ENCODE measurements at regions not wholly inside any gene's neighbourhood (a gene's known extent, or its start where the extent isn't known, plus 50 kb on each side); places are given as distances from the start of the nearest gene placed in this dataset.

DNA sequence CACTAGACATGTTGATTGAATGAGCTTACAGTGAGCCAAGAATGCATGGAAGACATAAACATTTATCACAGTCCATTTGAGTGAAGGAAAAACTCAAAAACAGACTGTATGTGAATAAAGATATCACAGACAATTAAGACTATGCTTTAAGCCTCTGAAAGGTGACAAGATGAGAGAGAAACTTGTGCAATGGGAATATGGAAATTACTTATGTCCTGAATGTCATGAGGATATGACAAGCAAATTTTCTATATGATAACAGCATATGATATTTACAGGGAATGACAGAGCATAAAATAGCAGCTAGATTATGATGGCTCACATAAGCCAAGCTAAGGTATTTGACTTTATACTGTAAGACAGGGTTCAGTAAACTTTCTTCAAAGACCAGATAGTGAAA, 1153.1 kb upstream of the USP15 start:
- FAIRE-seq (no peak), DNase-seq (ENCODE audit: low read depth in 1 of 2, low spot score in 2 of 2) (no peak)
- no peak overlapping the region for H2AFZ ChIP-seq (ENCODE audit: low read length)
- no peak overlapping the region for H4K8ac ChIP-seq (ENCODE audit: extremely low read depth, insufficient read depth, low read length)
- no peak overlapping the region for H2BK20ac ChIP-seq (ENCODE audit: low read length)
- H2BK12ac ChIP-seq (ENCODE audit: low read depth, low read length), result no peak overlapping the region
- H3K4ac ChIP-seq (replicated peaks; ENCODE audit: insufficient read length, low read depth, low read length), result no peak overlapping the region
- no peak overlapping the region for H2BK5ac ChIP-seq (ENCODE audit: low read depth, low read length)
- ChIA-PET CTCF (ENCODE audit: partially characterized antibody) (no interaction called here), POLR2A (ENCODE audit: partially characterized antibody) (no interaction called here)
- H2BK15ac ChIP-seq (ENCODE audit: low read length), result no peak overlapping the region
- H3K18ac ChIP-seq (ENCODE audit: extremely low read depth, low read length), result no peak overlapping the region
- no peak overlapping the region for H3K4me2 ChIP-seq (ENCODE audit: insufficient read depth in 1 of 2, low read depth in 2 of 2, low read length in 2 of 2)
- H3K9me3 ChIP-seq (ENCODE audit: insufficient read depth in 2 of 2, low read depth in 1 of 2, low read length in 1 of 2), result 0 out of 4 replicates have a peak, but pooled peaks cover 0 to 4% of the 10 kb centered on the region in 2 experiments
- H2BK120ac ChIP-seq (replicated peaks; ENCODE audit: low read depth, low read length), result no peak overlapping the region
- H3K36me3 ChIP-seq (ENCODE audit: control insufficient read depth in 2 of 4, insufficient read depth in 4 of 4, low read length in 3 of 4), result no peaks in the 10 kb centered on the region
- no peak overlapping the region for H3K27ac ChIP-seq (ENCODE audit: low read depth, low read length)
- no peak overlapping the region for H2AK5ac ChIP-seq (ENCODE audit: low read depth, low read length)
- H3K23ac ChIP-seq (ENCODE audit: insufficient read length), result no peak overlapping the region
- no peak overlapping the region for H3K4me3 ChIP-seq (ENCODE audit: extremely low read depth in 1 of 4, insufficient read depth in 2 of 4, low read depth in 3 of 4, low read length in 4 of 4)
- H3K9ac ChIP-seq (replicated peaks in 1 of 4; ENCODE audit: extremely low read depth in 1 of 4, low read depth in 3 of 4, low read length in 3 of 4), result no peak overlapping the region
- no peak overlapping the region for H4K91ac ChIP-seq (replicated peaks; ENCODE audit: insufficient read length, low read length)
- no peaks in the 10 kb centered on the region for H3K4me1 ChIP-seq (replicated peaks in 1 of 4; ENCODE audit: control insufficient read depth in 3 of 4, insufficient read depth in 4 of 4, low read length in 3 of 4)
- no peak overlapping the region for H4K5ac ChIP-seq (ENCODE audit: insufficient read length, low read depth, low read length)
- H3K23me2 ChIP-seq (ENCODE audit: low read depth, low read length), result no peaks in the 10 kb centered on the region
- H3K27me3 ChIP-seq (replicated peaks in 1 of 4; ENCODE audit: control insufficient read depth in 3 of 4, extremely low read depth in 1 of 4, insufficient read depth in 3 of 4, low read length in 3 of 4), result no peaks in the 10 kb centered on the region
- no peaks in the 10 kb centered on the region for H3K79me1 ChIP-seq (ENCODE audit: low read depth, low read length)
- no peak overlapping the region for H3K56ac ChIP-seq (replicated peaks; ENCODE audit: insufficient read length, low read depth, low read length)
- TF ChIP-seq CHD2 (IDR thresholded peaks at IDR 0.05; ENCODE audit: low read length) (no peak), MAFK (IDR thresholded peaks at IDR 0.05; ENCODE audit: low read depth, low read length) (no peak), BRCA1 (IDR thresholded peaks at IDR 0.05; ENCODE audit: low read depth, low read length) (no peak), TCF12 (IDR thresholded peaks at IDR 0.05; ENCODE audit: low read depth, low read length) (no peak), CHD1 (IDR thresholded peaks at IDR 0.05; ENCODE audit: low read depth, low read length) (no peak), SP1 (IDR thresholded peaks at IDR 0.05; ENCODE audit: low read depth, low read length) (no peak), NRF1 (IDR thresholded peaks at IDR 0.05; ENCODE audit: low read depth, low read length) (no peak), GABPA (IDR thresholded peaks at IDR 0.05; ENCODE audit: borderline replicate concordance, insufficient read depth, low read length) (no peak), CBX8 (IDR thresholded peaks at IDR 0.05; ENCODE audit: borderline replicate concordance, low read depth, low read length) (no peak), SIN3A (conservative IDR thresholded peaks at IDR 0.05 in 1 of 2, IDR thresholded peaks at IDR 0.05 in 1 of 2; ENCODE audit: low read depth in 1 of 2, low read length in 2 of 2) (no peak)
- TF ChIP-seq, protein P1, sequence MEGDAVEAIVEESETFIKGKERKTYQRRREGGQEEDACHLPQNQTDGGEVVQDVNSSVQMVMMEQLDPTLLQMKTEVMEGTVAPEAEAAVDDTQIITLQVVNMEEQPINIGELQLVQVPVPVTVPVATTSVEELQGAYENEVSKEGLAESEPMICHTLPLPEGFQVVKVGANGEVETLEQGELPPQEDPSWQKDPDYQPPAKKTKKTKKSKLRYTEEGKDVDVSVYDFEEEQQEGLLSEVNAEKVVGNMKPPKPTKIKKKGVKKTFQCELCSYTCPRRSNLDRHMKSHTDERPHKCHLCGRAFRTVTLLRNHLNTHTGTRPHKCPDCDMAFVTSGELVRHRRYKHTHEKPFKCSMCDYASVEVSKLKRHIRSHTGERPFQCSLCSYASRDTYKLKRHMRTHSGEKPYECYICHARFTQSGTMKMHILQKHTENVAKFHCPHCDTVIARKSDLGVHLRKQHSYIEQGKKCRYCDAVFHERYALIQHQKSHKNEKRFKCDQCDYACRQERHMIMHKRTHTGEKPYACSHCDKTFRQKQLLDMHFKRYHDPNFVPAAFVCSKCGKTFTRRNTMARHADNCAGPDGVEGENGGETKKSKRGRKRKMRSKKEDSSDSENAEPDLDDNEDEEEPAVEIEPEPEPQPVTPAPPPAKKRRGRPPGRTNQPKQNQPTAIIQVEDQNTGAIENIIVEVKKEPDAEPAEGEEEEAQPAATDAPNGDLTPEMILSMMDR (IDR thresholded peaks at IDR 0.05; ENCODE audit: control extremely low read depth in 1 of 3, insufficient read depth in 1 of 3, low read depth in 1 of 3, low read length in 3 of 3), result no peak
- no peak overlapping the region for H3K14ac ChIP-seq (ENCODE audit: insufficient read length)
- H4K20me1 ChIP-seq (replicated peaks in 1 of 2; ENCODE audit: control insufficient read depth in 1 of 2, insufficient read depth in 2 of 2, low read length in 2 of 2), result no peaks in the 10 kb centered on the region
- no peaks in the 10 kb centered on the region for H3K79me2 ChIP-seq (ENCODE audit: control insufficient read depth in 1 of 2, insufficient read depth in 2 of 2, low read length in 2 of 2)
